HepG2 (cell line): ENCODE measurements at regions not wholly inside any gene's neighbourhood (a gene's known extent, or its start where the extent isn't known, plus 50 kb on each side); places are given as distances from the start of the nearest gene placed in this dataset.

ENCODE experiments used
- ATAC-seq: fragments of 200-7000 bp; cut with Tn5 transposase; 3 replicates; pipeline ENCODE4 v1.9.1; 2020; ENCODE audit warnings: mild to moderate bottlenecking, moderate library complexity
- BruUV-seq: library from RNA; stranded (reverse); fragments of 400-500 nt; replicated peaks from 2 replicates; lab custom pipeline; 2021; lab: Mats Ljungman, UMichigan
- CTCF ChIA-PET: fragments of 300-600 bp; formaldehyde crosslinking; extraction: SDS; loops from one replicate; lab custom pipeline; 2021; ENCODE audit warnings: low total read pairs, inconsistent platforms, low intra/inter-chr PET ratio; lab: Yijun Ruan, JAX
- POLR2A ChIA-PET: fragments of 350-600 bp; sonication (Branson Sonifier 250); formaldehyde crosslinking; loops from one replicate; lab custom pipeline; 2020; ENCODE audit warnings: antibody characterized with exemption, inconsistent platforms; lab: Yijun Ruan, JAX
- DNase-seq: peaks from one replicate; pipeline ENCODE4 v3.0.0-alpha.2; 2015; ENCODE audit warnings: low spot score
- FAIRE-seq: peaks from 3 replicates; lab custom pipeline; 2011; peaks lifted over from hg19 to GRCh38; lab: Jason Lieb, UNC
- H2AFZ ChIP-seq: one replicate; pipeline ENCODE4 v1.6.1; 2011; ENCODE audit warnings: low read length, inconsistent platforms
- H3K27ac ChIP-seq: fragments of 300-600 bp; 3 replicates; pipeline ENCODE4 v1.8.0; 2011; ENCODE audit warnings: mixed run types, mild to moderate bottlenecking, mixed read lengths, low read length, inconsistent platforms; ENCODE audit not compliant: insufficient read depth; ENCODE audit errors: extremely low read length
- H3K27me3 ChIP-seq, 2 experiments: fragments of 200-600 bp in 1 of 2; 2 replicates in 1 of 2; 3 replicates in 1 of 2; pipeline versions ENCODE4 v1.6.0 to v1.8.0; 2011; ENCODE audit warnings: low read length in 2 of 2, mild to moderate bottlenecking in 2 of 2, moderate library complexity in 2 of 2, inconsistent platforms in 1 of 2; ENCODE audit not compliant: insufficient read depth in 2 of 2, control insufficient read depth in 1 of 2
- H3K36me3 ChIP-seq, 2 experiments: fragments of 200-600 bp in 1 of 2; replicated peaks in 1 of 2; 2 replicates in 1 of 2; 3 replicates in 1 of 2; pipeline versions ENCODE4 v1.5.1 to v1.8.0; 2011; ENCODE audit warnings: low read length in 2 of 2, inconsistent platforms in 1 of 2; ENCODE audit not compliant: insufficient read depth in 2 of 2, control insufficient read depth in 1 of 2
- H3K4me1 ChIP-seq: 2 replicates; pipeline ENCODE4 v1.5.1; 2012; ENCODE audit warnings: low read length, inconsistent platforms; ENCODE audit not compliant: insufficient read depth
- H3K4me2 ChIP-seq: 2 replicates; pipeline ENCODE4 v1.6.0; 2011; ENCODE audit warnings: low read depth, low read length, inconsistent platforms
- H3K4me3 ChIP-seq, 3 experiments: fragments of 200-600 bp in 1 of 3; sonication (generic), shearing (Covaris generic) in 1 of 3; replicated peaks in 1 of 3; 2 replicates each; pipeline ENCODE4 v1.5.1; 2011 to 2016; ENCODE audit warnings: low read length in 3 of 3, inconsistent platforms in 2 of 3, low read depth in 2 of 3, mild to moderate bottlenecking in 2 of 3, control low read depth in 1 of 3, mixed read lengths in 1 of 3; ENCODE audit not compliant: insufficient read depth in 1 of 3
- H3K79me2 ChIP-seq: one replicate; pipeline ENCODE4 v1.6.1; 2011; ENCODE audit warnings: low read length, inconsistent platforms; ENCODE audit not compliant: insufficient read depth
- H3K9ac ChIP-seq: 2 replicates; pipeline ENCODE4 v1.6.0; 2011; ENCODE audit warnings: mild to moderate bottlenecking, low read depth, low read length, inconsistent platforms; ENCODE audit not compliant: insufficient read depth
- H3K9me3 ChIP-seq: 2 replicates; pipeline ENCODE4 v1.5.1; 2012; ENCODE audit warnings: mild to moderate bottlenecking, low read length
- H4K20me1 ChIP-seq: 2 replicates; pipeline ENCODE4 v1.6.0; 2011; ENCODE audit warnings: inconsistent platforms, mild to moderate bottlenecking, low read length, moderate library complexity; ENCODE audit not compliant: insufficient read depth
- GATA4 ChIP-seq: sonication (generic); IDR thresholded peaks from 2 replicates; pipeline ENCODE4 v1.6.1; 2016; ENCODE audit warnings: antibody characterized with exemption, low read depth, borderline replicate concordance
- GFI1 ChIP-seq: sonication (generic); formaldehyde crosslinking; IDR thresholded peaks from 2 replicates; pipeline ENCODE4 v1.5.0; 2020; ENCODE audit warnings: missing genetic modification reagents, mild to moderate bottlenecking, borderline replicate concordance
- KAT8 ChIP-seq: IDR thresholded peaks from 2 replicates; pipeline ENCODE4 v1.6.1; 2016; ENCODE audit warnings: missing genetic modification reagents, missing compliant biosample characterization
- MAZ ChIP-seq, 2 experiments: sonication (generic) in 1 of 2; formaldehyde crosslinking in 1 of 2; IDR thresholded peaks; 2 replicates each; pipeline versions ENCODE4 v1.5.0 to v1.6.1; 2012 to 2020; ENCODE audit warnings: low read depth in 2 of 2, mild to moderate bottlenecking in 2 of 2, borderline replicate concordance in 1 of 2, improper control_type of control experiment in 1 of 2, low read length in 1 of 2, missing genetic modification reagents in 1 of 2, moderate library complexity in 1 of 2
- NR2C2 ChIP-seq: sonication (generic); formaldehyde crosslinking; IDR thresholded peaks from 2 replicates; pipeline ENCODE4 v1.4.0; 2020; ENCODE audit warnings: missing genetic modification reagents, mild to moderate bottlenecking, moderate library complexity, borderline replicate concordance
- RFX3 ChIP-seq: IDR thresholded peaks from 2 replicates; pipeline ENCODE4 v1.6.1; 2016; ENCODE audit warnings: missing biosample characterization, missing genetic modification reagents
- SMAD1 ChIP-seq: sonication (generic); formaldehyde crosslinking; IDR thresholded peaks from 2 replicates; pipeline ENCODE4 v1.4.0; 2020; ENCODE audit warnings: missing genetic modification reagents, low read depth, mild to moderate bottlenecking, borderline replicate concordance
- SMAD9 ChIP-seq: sonication (generic); formaldehyde crosslinking; IDR thresholded peaks from 2 replicates; pipeline ENCODE4 v1.5.1; 2020; ENCODE audit warnings: mild to moderate bottlenecking, missing genetic modification reagents
- ZNF138 ChIP-seq: sonication (generic); formaldehyde crosslinking; IDR thresholded peaks from 2 replicates; pipeline ENCODE4 v1.5.0; 2020; ENCODE audit warnings: mild to moderate bottlenecking, low read depth, missing genetic modification reagents
- ZNF207 ChIP-seq: fragments of 450-650 bp; IDR thresholded peaks from 2 replicates; pipeline ENCODE4 v1.6.1; 2016; ENCODE audit warnings: antibody characterized with exemption, borderline replicate concordance
- ZNF460 ChIP-seq: sonication (generic); formaldehyde crosslinking; IDR thresholded peaks from 2 replicates; pipeline ENCODE4 v1.5.1; 2020; ENCODE audit warnings: missing genetic modification reagents, mild to moderate bottlenecking, borderline replicate concordance
- ZNF567 ChIP-seq: sonication (generic); formaldehyde crosslinking; IDR thresholded peaks from 2 replicates; pipeline ENCODE4 v1.8.1; 2023; ENCODE audit warnings: mild to moderate bottlenecking, missing genetic modification reagents, borderline replicate concordance
- ZNF569 ChIP-seq: sonication (generic); formaldehyde crosslinking; IDR thresholded peaks from 2 replicates; pipeline ENCODE4 v1.5.0; 2020; ENCODE audit warnings: mild to moderate bottlenecking, missing genetic modification reagents, moderate library complexity, borderline replicate concordance
- ZNF598 ChIP-seq: sonication (generic); formaldehyde crosslinking; IDR thresholded peaks from 2 replicates; pipeline ENCODE4 v1.5.1; 2020; ENCODE audit warnings: mild to moderate bottlenecking, missing genetic modification reagents, borderline replicate concordance
- ZNF709 ChIP-seq: sonication (generic); formaldehyde crosslinking; IDR thresholded peaks from 2 replicates; pipeline ENCODE4 v1.5.0; 2020; ENCODE audit warnings: mild to moderate bottlenecking, missing genetic modification reagents
- WGBS: methylation state at CpG from one replicate; pipeline ENCODE4 v1.1.6; 2017; ENCODE audit warnings: low lambda C conversion rate; 5-methylcytosine and 5-hydroxymethylcytosine counted together
- in situ Hi-C: cut with HindIII; loops from 2 replicates; pipeline ENCODE4 v1.10.0; 2017; ENCODE audit warnings: low pct_unique_long_range_greater_than_20kb; ENCODE audit not compliant: extremely low pct_ligation_motif_present
- intact Hi-C: fragments of 100-400 bp; cut with micrococcal nuclease; formaldehyde crosslinking; loops from one replicate; pipeline ENCODE4 v1.10.0; 2022; ENCODE audit not compliant: unreplicated experiment
- TF ChIP-seq, protein P1 (sequence below): sonication (generic); formaldehyde crosslinking; IDR thresholded peaks from 2 replicates; pipeline ENCODE4 v1.8.0; 2022; ENCODE audit warnings: mild to moderate bottlenecking, missing genetic modification reagents, moderate library complexity
- TF ChIP-seq, protein P2 (sequence below): IDR thresholded peaks from 2 replicates; pipeline ENCODE4 v1.6.1; 2016; ENCODE audit warnings: missing compliant biosample characterization, missing genetic modification reagents, borderline replicate concordance

DNA sequence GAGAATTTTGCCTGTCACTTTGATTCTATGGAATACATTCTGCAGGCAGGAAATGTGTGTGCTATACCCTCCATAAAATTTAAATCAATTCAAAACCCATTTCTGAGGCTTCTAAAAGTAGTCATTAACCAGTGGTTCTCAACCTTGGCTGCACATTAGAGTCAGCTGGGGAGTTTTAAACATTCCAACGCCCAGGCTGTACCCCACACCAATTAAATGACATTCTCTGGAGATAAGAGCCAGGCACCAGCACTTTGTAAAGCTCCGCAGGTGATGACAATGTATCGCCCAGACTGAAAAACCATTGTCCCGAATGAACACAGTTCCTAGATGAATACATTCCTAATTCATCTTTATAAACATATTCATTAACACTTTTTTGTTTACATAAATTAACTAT, 110.6 kb upstream of the MB21D2 start:
- no peak for ATAC-seq
- Histone ChIP-seq H3K79me2 (no peaks in the 10 kb centered on the region), H3K27ac (no peak overlapping the region), H3K4me3 (no peak overlapping the region), H3K9me3 (no peaks in the 10 kb centered on the region), H3K36me3 (no peaks in the 10 kb centered on the region), H4K20me1 (no peaks in the 10 kb centered on the region), H3K4me1 (no peaks in the 10 kb centered on the region), H3K27me3 (peaks cover 0 to 3% of the 10 kb centered on the region in 2 experiments; a peak in 2 of 5 replicates), H2AFZ (no peak overlapping the region), H3K9ac (no peak overlapping the region), H3K4me2 (no peak overlapping the region)
- intact Hi-C loops (no loop called here), in situ Hi-C loops (loop anchor here (25.0 kb wide), 2 partner anchors 534 to 566 kb away; partner anchors contain the start of gene ATP13A4)
- ChIA-PET CTCF (no interaction called here), POLR2A (no interaction called here)
- no peak for DNase-seq
- BruUV-seq, result no TSS peak
- WGBS, result 28% methylated on average over 4 of the region's 4 CpGs
- FAIRE-seq, result no peak
- no peak for TF ChIP-seq ZNF460 (CRISPR knock-in tag)
- TF ChIP-seq, protein P1, sequence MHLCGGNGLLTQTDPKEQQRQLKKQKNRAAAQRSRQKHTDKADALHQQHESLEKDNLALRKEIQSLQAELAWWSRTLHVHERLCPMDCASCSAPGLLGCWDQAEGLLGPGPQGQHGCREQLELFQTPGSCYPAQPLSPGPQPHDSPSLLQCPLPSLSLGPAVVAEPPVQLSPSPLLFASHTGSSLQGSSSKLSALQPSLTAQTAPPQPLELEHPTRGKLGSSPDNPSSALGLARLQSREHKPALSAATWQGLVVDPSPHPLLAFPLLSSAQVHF (CRISPR knock-in tag), result no peak
- no peak for TF ChIP-seq KAT8 (CRISPR knock-in tag)
- no peak for TF ChIP-seq GFI1
- TF ChIP-seq GATA4, result no peak
- TF ChIP-seq, protein P2, sequence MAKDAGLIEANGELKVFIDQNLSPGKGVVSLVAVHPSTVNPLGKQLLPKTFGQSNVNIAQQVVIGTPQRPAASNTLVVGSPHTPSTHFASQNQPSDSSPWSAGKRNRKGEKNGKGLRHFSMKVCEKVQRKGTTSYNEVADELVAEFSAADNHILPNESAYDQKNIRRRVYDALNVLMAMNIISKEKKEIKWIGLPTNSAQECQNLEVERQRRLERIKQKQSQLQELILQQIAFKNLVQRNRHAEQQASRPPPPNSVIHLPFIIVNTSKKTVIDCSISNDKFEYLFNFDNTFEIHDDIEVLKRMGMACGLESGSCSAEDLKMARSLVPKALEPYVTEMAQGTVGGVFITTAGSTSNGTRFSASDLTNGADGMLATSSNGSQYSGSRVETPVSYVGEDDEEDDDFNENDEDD, result no peak
- no peak for TF ChIP-seq RFX3 (CRISPR knock-in tag)
- no peak for TF ChIP-seq ZNF207
- TF ChIP-seq ZNF569 (CRISPR knock-in tag), result no peak
- TF ChIP-seq SMAD1 (CRISPR knock-in tag), result no peak
- no peak for TF ChIP-seq MAZ (IDR thresholded peaks at IDR 0.05; ENCODE audit: borderline replicate concordance, low read depth, low read length)
- TF ChIP-seq MAZ (CRISPR knock-in tag; IDR thresholded peaks at IDR 0.05; ENCODE audit: low read depth), result no peak
- TF ChIP-seq ZNF709, result no peak
- TF ChIP-seq NR2C2, result no peak
- TF ChIP-seq SMAD9 (CRISPR knock-in tag), result no peak
- TF ChIP-seq ZNF567 (CRISPR knock-in tag), result no peak
- TF ChIP-seq ZNF598, result no peak
- TF ChIP-seq ZNF138 (CRISPR knock-in tag), result no peak
